ENCODE measurements at regions not wholly inside any gene's neighbourhood (a gene's known extent, or its start where the extent isn't known, plus 50 kb on each side); places are given as distances from the start of the nearest gene placed in this dataset.

GRCh38 chr6:16961577-16961976 is 140.3 kb upstream of the STMND1 start:
- H3K4me1 Mint-ChIP-seq (ENCODE audit: low read depth): peaks cover 5% of the 10 kb centered on the region
- no peaks in the 10 kb centered on the region for H3K9me3 Mint-ChIP-seq
- H3K36me3 Mint-ChIP-seq (ENCODE audit: low read depth): no peaks in the 10 kb centered on the region
- H3K27ac Mint-ChIP-seq: no peak overlapping the region
- H3K27me3 Mint-ChIP-seq (ENCODE audit: low read depth): peaks cover 31% of the 10 kb centered on the region
- H3K4me3 Mint-ChIP-seq: no peak overlapping the region
- no peak for DNase-seq (ENCODE audit: low spot score)

- no peak overlapping the region for H3K27ac Mint-ChIP-seq
- H3K27me3 Mint-ChIP-seq (ENCODE audit: low read depth): peaks cover 32% of the 10 kb centered on the region
- H3K36me3 Mint-ChIP-seq (ENCODE audit: low read depth): no peaks in the 10 kb centered on the region
- no peak overlapping the region for H3K4me3 Mint-ChIP-seq
- no peaks in the 10 kb centered on the region for H3K9me3 Mint-ChIP-seq
- peaks cover 12% of the 10 kb centered on the region for H3K4me1 Mint-ChIP-seq (ENCODE audit: low read depth)
- no peak for DNase-seq (ENCODE audit: low spot score)
Observed at GRCh38 chr6:16959789-16960188, 142.1 kb upstream of the STMND1 start.

GRCh38 chr6:16956361-16956760 is 145.5 kb upstream of the STMND1 start:
- Mint-ChIP-seq H3K9me3 (no peaks in the 10 kb centered on the region), H3K36me3 (ENCODE audit: low read depth) (no peaks in the 10 kb centered on the region), H3K27ac (no peak overlapping the region), H3K4me1 (ENCODE audit: low read depth) (peaks cover 12% of the 10 kb centered on the region), H3K4me3 (no peak overlapping the region), H3K27me3 (ENCODE audit: low read depth) (peaks cover 39% of the 10 kb centered on the region)
- no peak for DNase-seq (ENCODE audit: low spot score)

GRCh38 chr6:16955899-16956298 is 146.0 kb upstream of the STMND1 start:
- Mint-ChIP-seq H3K4me1 (ENCODE audit: low read depth) (peaks cover 13% of the 10 kb centered on the region), H3K4me3 (no peak overlapping the region), H3K27me3 (ENCODE audit: low read depth) (peaks cover 38% of the 10 kb centered on the region), H3K36me3 (ENCODE audit: low read depth) (no peaks in the 10 kb centered on the region), H3K27ac (no peak overlapping the region), H3K9me3 (no peaks in the 10 kb centered on the region)
- DNase-seq (ENCODE audit: low spot score): no peak

- peaks cover 15% of the 10 kb centered on the region for H3K4me1 Mint-ChIP-seq (ENCODE audit: low read depth)
- DNase-seq (ENCODE audit: low spot score): no peak
- H3K4me3 Mint-ChIP-seq: no peak overlapping the region
- H3K27me3 Mint-ChIP-seq (ENCODE audit: low read depth): peaks cover 28% of the 10 kb centered on the region
- no peaks in the 10 kb centered on the region for H3K36me3 Mint-ChIP-seq (ENCODE audit: low read depth)
- H3K27ac Mint-ChIP-seq: no peak overlapping the region
- H3K9me3 Mint-ChIP-seq: no peaks in the 10 kb centered on the region
Observed at GRCh38 chr6:16953905-16954304, 147.9 kb upstream of the STMND1 start.

GRCh38 chr6:16953446-16953845 is 148.4 kb upstream of the STMND1 start:
- H3K36me3 Mint-ChIP-seq (ENCODE audit: low read depth): no peaks in the 10 kb centered on the region

GRCh38 chr6:16950825-16951495 is 150.9 kb upstream of the STMND1 start:
- no peak overlapping the region for H3K27ac Mint-ChIP-seq
- peaks cover 9% of the 10 kb centered on the region for H3K4me1 Mint-ChIP-seq (ENCODE audit: low read depth)
- no peak overlapping the region for H3K4me3 Mint-ChIP-seq

More at GRCh38 chr6:16953446-16953845, 148.4 kb upstream of the STMND1 start:
- Mint-ChIP-seq H3K4me3 (no peak overlapping the region), H3K4me1 (ENCODE audit: low read depth) (peaks cover 15% of the 10 kb centered on the region), H3K9me3 (no peaks in the 10 kb centered on the region), H3K27ac (no peak overlapping the region), H3K27me3 (ENCODE audit: low read depth) (peaks cover 27% of the 10 kb centered on the region)
- no peak for DNase-seq (ENCODE audit: low spot score)

GRCh38 chr6:16950302-16950701 is 151.5 kb upstream of the STMND1 start:
- Mint-ChIP-seq H3K4me1 (ENCODE audit: low read depth) (peaks cover 6% of the 10 kb centered on the region), H3K27ac (no peak overlapping the region), H3K9me3 (no peaks in the 10 kb centered on the region), H3K27me3 (ENCODE audit: low read depth) (peaks cover 45% of the 10 kb centered on the region), H3K36me3 (ENCODE audit: low read depth) (no peaks in the 10 kb centered on the region), H3K4me3 (no peak overlapping the region)
- DNase-seq (ENCODE audit: low spot score): no peak

More at GRCh38 chr6:16950825-16951495, 150.9 kb upstream of the STMND1 start:
- peak; percentile 33 for DNase-seq (ENCODE audit: low spot score)
- Mint-ChIP-seq H3K9me3 (no peaks in the 10 kb centered on the region), H3K36me3 (ENCODE audit: low read depth) (no peaks in the 10 kb centered on the region), H3K27me3 (ENCODE audit: low read depth) (peaks cover 45% of the 10 kb centered on the region)

- no peak overlapping the region for H3K27ac Mint-ChIP-seq
- H3K9me3 Mint-ChIP-seq: no peaks in the 10 kb centered on the region
- H3K36me3 Mint-ChIP-seq (ENCODE audit: low read depth): no peaks in the 10 kb centered on the region
- H3K27me3 Mint-ChIP-seq (ENCODE audit: low read depth): peaks cover 47% of the 10 kb centered on the region
- peaks cover 6% of the 10 kb centered on the region for H3K4me1 Mint-ChIP-seq (ENCODE audit: low read depth)
- DNase-seq (ENCODE audit: low spot score): no peak
- H3K4me3 Mint-ChIP-seq: no peak overlapping the region
Observed at GRCh38 chr6:16949716-16950115, 152.1 kb upstream of the STMND1 start.

- peaks cover 6% of the 10 kb centered on the region for H3K4me1 Mint-ChIP-seq (ENCODE audit: low read depth)
- H3K27ac Mint-ChIP-seq: no peak overlapping the region
- peaks cover 49% of the 10 kb centered on the region for H3K27me3 Mint-ChIP-seq (ENCODE audit: low read depth)
- H3K36me3 Mint-ChIP-seq (ENCODE audit: low read depth): no peaks in the 10 kb centered on the region
- no peak for DNase-seq (ENCODE audit: low spot score)
- H3K4me3 Mint-ChIP-seq: no peak overlapping the region
- no peaks in the 10 kb centered on the region for H3K9me3 Mint-ChIP-seq
Observed at GRCh38 chr6:16948396-16948795, 153.5 kb upstream of the STMND1 start.

GRCh38 chr6:16947375-16948015 is 154.4 kb upstream of the STMND1 start:
- Mint-ChIP-seq H3K4me1 (ENCODE audit: low read depth) (peaks cover 6% of the 10 kb centered on the region), H3K27ac (no peak overlapping the region), H3K36me3 (ENCODE audit: low read depth) (no peaks in the 10 kb centered on the region), H3K9me3 (no peaks in the 10 kb centered on the region), H3K4me3 (no peak overlapping the region), H3K27me3 (ENCODE audit: low read depth) (peaks cover 47% of the 10 kb centered on the region)
- no peak for DNase-seq (ENCODE audit: low spot score)

GRCh38 chr6:16944596-16944995 is 157.3 kb upstream of the STMND1 start:
- no peaks in the 10 kb centered on the region for H3K9me3 Mint-ChIP-seq
- no peak for DNase-seq (ENCODE audit: low spot score)
- peaks cover 47% of the 10 kb centered on the region for H3K27me3 Mint-ChIP-seq (ENCODE audit: low read depth)
- H3K4me3 Mint-ChIP-seq: no peak overlapping the region
- H3K27ac Mint-ChIP-seq: no peak overlapping the region
- no peaks in the 10 kb centered on the region for H3K36me3 Mint-ChIP-seq (ENCODE audit: low read depth)
- H3K4me1 Mint-ChIP-seq (ENCODE audit: low read depth): peaks cover 3% of the 10 kb centered on the region

- no peak for DNase-seq (ENCODE audit: low spot score)
- Mint-ChIP-seq H3K4me1 (ENCODE audit: low read depth) (no peaks in the 10 kb centered on the region), H3K36me3 (ENCODE audit: low read depth) (no peaks in the 10 kb centered on the region), H3K27ac (no peak overlapping the region), H3K27me3 (ENCODE audit: low read depth) (peaks cover 43% of the 10 kb centered on the region), H3K4me3 (no peak overlapping the region), H3K9me3 (no peaks in the 10 kb centered on the region)
Observed at GRCh38 chr6:16939839-16940238, 162.0 kb upstream of the STMND1 start.

- Mint-ChIP-seq H3K36me3 (ENCODE audit: low read depth) (no peaks in the 10 kb centered on the region), H3K27ac (no peak overlapping the region), H3K9me3 (no peaks in the 10 kb centered on the region), H3K27me3 (ENCODE audit: low read depth) (peaks cover 39% of the 10 kb centered on the region), H3K4me1 (ENCODE audit: low read depth) (no peaks in the 10 kb centered on the region), H3K4me3 (no peak overlapping the region)
- DNase-seq (ENCODE audit: low spot score): no peak
Observed at GRCh38 chr6:16939351-16939750, 162.5 kb upstream of the STMND1 start.

- Mint-ChIP-seq H3K9me3 (no peaks in the 10 kb centered on the region), H3K4me1 (ENCODE audit: low read depth) (no peaks in the 10 kb centered on the region), H3K27me3 (ENCODE audit: low read depth) (peaks cover 30% of the 10 kb centered on the region), H3K27ac (no peak overlapping the region), H3K4me3 (no peak overlapping the region), H3K36me3 (ENCODE audit: low read depth) (no peaks in the 10 kb centered on the region)
- no peak for DNase-seq (ENCODE audit: low spot score)
Observed at GRCh38 chr6:16936893-16937292, 165.0 kb upstream of the STMND1 start.

All from T-helper 2 cell treated with Interferon-gamma antibody and Interleukin-4, amounts not matched to agents 5 μg/mL and 100 μg/mL, for 36 hours (primary cell).